ENCODE measurements at regions not wholly inside any gene's neighbourhood (a gene's known extent, or its start where the extent isn't known, plus 50 kb on each side); places are given as distances from the start of the nearest gene placed in this dataset.

DNA sequence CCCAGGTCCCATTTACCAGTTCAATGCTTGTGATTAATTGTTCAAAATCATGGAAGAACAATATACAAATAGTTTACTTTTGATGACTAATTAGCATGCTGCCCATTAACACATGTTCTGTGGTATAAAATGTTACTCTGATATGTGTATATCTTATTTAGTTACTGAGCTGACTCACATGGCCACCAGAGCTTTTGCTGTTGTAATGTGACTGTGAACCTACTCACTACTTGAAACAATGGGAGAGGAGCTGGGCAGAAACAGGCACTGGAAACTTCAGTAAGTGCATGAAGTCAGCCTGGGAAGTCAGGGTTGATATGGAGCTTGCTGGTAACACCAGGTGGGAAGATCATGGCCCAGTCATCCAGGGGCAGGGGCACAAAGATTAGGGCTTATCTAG is 72.7 kb upstream of the MAD2L1 start:
- intact Hi-C loops (cut with DNase I): no loop called here
- DNase-seq: no peak

DNA sequence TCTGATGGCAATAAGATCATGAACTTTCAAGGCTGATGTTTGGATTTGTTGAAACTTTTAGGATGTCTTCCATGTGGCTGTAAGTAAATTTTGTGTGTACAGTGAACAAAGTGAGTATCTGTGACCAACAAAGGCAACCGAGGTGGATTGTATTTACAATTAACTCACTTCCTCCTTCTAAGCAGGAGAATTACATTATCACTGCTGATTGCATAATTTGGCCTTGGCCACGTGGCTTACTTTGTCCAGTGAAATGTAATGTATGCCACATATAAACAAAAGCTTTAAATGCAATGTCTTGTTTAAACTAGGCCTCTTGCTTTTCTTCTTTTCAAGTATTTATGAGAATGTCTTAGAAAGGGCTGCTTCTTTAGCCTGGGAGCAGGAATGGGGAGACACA is 66.3 kb upstream of the MAD2L1 start:
- intact Hi-C loops (cut with DNase I): no loop called here
- no peak for DNase-seq

DNA sequence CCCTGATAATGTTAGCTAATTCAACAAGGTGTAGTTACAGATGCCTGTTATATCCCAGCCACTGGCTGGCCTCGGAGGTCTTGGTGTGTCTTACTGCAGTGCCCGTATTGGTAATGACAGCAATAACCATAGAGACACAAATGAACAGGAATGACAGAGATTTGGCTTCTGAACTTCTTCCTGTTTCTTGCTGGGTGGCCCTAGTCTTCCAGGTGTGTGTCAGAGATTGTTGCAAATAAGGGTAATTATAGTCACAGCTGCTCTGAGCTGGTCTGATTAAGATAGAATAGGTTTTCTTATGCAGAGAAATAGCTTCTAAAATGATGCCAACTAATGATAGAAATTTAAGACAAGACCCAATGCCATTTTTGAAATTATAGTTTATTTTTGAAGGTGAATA is 64.1 kb upstream of the MAD2L1 start:
- no peak for DNase-seq
- intact Hi-C loops (cut with DNase I): no loop called here

Measured in head of caudate nucleus (tissue), 42 donors.